ENCODE measurements at regions not wholly inside any gene's neighbourhood (a gene's known extent, or its start where the extent isn't known, plus 50 kb on each side); places are given as distances from the start of the nearest gene placed in this dataset.

DNA sequence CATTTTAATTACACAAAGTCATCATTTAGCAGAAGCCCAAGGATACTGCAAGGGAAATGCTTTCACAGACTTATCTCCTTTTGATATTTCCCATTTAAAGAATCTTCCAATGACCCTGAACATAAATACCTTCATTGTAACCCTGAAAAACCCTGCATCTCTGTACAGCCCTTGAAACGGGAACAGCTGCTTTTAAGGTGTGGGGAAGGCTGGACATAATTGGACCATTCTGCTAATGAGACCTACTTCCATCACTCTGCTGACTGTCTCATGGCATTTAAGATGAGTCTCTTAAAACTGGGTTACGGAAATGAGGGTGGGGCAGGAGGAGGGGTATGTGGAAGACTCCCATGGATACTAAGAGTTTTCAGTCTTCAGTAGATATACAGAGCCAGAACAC lies 485.8 kb downstream of the BRINP1 start:
- Histone ChIP-seq H3K9ac (ENCODE audit: low read depth, low read length) (no peak overlapping the region), H3K4me1 (ENCODE audit: control insufficient read depth, insufficient read depth, low read length) (no peaks in the 10 kb centered on the region), H3K36me3 (ENCODE audit: control insufficient read depth, insufficient read depth, low read length) (no peaks in the 10 kb centered on the region), H3K9me3 (ENCODE audit: control insufficient read depth, insufficient read depth, low read length) (no peaks in the 10 kb centered on the region), H3K27me3 (ENCODE audit: control insufficient read depth, insufficient read depth, low read length) (no peaks in the 10 kb centered on the region), H3K4me3 (ENCODE audit: low read depth, low read length) (no peak overlapping the region), H3K27ac (ENCODE audit: low read depth, low read length) (no peak overlapping the region)

DNA sequence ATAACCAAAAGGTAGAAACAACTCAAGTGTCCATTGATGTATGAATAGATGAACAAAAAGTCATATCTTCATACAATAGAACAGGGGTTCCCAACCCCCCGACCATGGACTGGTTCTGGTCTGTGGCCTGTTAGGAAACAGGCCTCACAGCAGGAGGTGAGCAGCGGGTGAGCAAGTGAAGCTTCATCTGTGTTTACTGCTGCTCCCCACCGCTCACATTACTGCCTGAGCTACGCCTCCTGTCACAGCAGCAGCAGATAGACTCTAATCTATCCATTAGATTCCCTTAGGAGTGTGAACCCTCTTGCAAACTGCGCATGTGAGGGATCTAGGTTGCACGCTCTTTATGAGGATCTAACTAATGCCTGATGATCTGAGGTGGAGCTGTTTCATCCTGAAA lies 478.0 kb downstream of the BRINP1 start:
- Histone ChIP-seq H3K4me1 (ENCODE audit: control insufficient read depth, insufficient read depth, low read length) (peaks cover 7% of the 10 kb centered on the region; the same call in 1 of the 2 replicates), H3K9ac (ENCODE audit: low read depth, low read length) (no peak overlapping the region), H3K36me3 (ENCODE audit: control insufficient read depth, insufficient read depth, low read length) (no peaks in the 10 kb centered on the region), H3K27me3 (ENCODE audit: control insufficient read depth, insufficient read depth, low read length) (no peaks in the 10 kb centered on the region), H3K9me3 (ENCODE audit: control insufficient read depth, insufficient read depth, low read length) (no peaks in the 10 kb centered on the region), H3K27ac (ENCODE audit: low read depth, low read length) (no peak overlapping the region), H3K4me3 (ENCODE audit: low read depth, low read length) (no peak overlapping the region)

DNA sequence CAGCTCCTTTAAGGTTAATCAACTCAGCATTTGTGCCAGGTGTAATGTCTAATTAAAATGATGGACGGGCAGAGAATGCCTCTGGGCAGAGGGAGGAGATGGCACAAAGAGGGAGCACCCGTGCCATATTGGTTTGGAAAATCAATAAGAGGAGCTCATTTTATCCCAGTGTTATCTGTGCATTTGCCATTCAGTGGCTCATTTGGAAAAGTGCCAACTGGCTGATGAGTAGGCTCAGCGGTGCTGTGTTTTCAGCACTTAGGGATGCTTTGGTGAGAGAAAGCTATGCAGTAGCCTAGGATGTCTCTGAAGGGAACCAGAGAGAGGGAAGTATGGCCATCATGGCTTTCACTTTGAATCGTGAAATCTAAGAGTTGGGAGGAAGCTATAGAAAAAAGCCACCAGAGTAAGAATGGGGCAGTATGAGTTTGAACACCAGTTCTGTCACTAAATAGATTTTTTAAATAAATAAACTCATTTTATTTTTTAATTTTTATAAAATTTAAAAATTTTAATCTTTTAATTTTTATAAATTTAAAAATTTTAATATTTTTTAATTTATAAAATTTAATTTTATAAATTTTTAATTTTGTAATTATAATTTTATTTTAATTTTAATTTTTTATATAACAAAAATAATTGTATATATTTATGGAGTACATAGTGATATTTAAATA lies 472.8 kb downstream of the BRINP1 start:
- Histone ChIP-seq H3K4me3 (ENCODE audit: low read depth, low read length) (no peak overlapping the region), H3K27me3 (ENCODE audit: control insufficient read depth, insufficient read depth, low read length) (no peaks in the 10 kb centered on the region), H3K36me3 (ENCODE audit: control insufficient read depth, insufficient read depth, low read length) (no peaks in the 10 kb centered on the region), H3K4me1 (ENCODE audit: control insufficient read depth, insufficient read depth, low read length) (peaks cover 2% of the 10 kb centered on the region; the same call in 1 of the 2 replicates), H3K9me3 (ENCODE audit: control insufficient read depth, insufficient read depth, low read length) (no peaks in the 10 kb centered on the region), H3K9ac (ENCODE audit: low read depth, low read length) (no peak overlapping the region), H3K27ac (ENCODE audit: low read depth, low read length) (no peak overlapping the region)

DNA sequence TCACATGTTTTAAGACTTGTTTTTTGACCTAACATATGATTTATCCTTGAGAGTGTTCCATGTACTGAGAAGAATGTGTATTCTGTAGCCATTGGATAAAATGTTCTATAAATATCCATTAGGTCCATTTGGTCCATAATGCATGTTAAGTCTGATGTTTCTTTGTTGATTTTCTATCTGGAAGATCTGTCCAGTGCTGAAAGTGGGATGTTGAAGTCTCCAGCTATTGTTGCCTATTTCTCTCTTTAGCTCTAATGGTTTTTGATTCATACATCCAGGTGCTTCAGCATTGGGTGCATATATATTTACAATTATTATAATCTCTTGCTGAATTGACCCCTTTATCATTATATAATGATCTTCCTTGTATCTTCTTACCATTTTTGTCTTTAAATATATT lies 451.1 kb downstream of the BRINP1 start:
- H3K27me3 ChIP-seq (ENCODE audit: control insufficient read depth, insufficient read depth, low read length) = no peaks in the 10 kb centered on the region
- H3K4me3 ChIP-seq (ENCODE audit: low read depth, low read length) = no peak overlapping the region
- H3K9me3 ChIP-seq (ENCODE audit: control insufficient read depth, insufficient read depth, low read length) = no peaks in the 10 kb centered on the region; the same call in 1 of the 2 replicates
- no peaks in the 10 kb centered on the region for H3K4me1 ChIP-seq (ENCODE audit: control insufficient read depth, insufficient read depth, low read length)
- H3K27ac ChIP-seq (ENCODE audit: low read depth, low read length) = no peak overlapping the region
- H3K36me3 ChIP-seq (ENCODE audit: control insufficient read depth, insufficient read depth, low read length) = no peaks in the 10 kb centered on the region
- no peak overlapping the region for H3K9ac ChIP-seq (ENCODE audit: low read depth, low read length)

DNA sequence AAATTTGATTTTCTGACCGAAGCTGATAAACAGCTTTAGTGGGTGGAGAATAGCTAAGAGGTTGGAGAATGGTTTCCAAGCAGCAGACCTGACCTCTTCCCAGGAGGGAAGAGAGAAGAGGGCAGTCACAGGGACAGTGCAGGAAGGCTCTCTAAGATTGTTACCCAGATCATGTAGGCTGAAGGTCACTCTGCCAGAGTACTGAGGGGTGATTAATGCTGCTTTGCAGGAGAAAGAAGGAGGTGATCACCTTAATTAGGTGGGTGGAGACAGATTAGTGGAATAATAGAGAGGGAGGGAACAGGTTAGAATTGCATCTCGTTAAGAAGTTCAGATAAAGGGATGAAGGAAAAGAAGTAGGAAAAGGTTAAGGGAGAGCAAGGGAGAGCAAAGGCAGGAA lies 440.5 kb downstream of the BRINP1 start:
- Histone ChIP-seq H3K27ac (ENCODE audit: low read depth, low read length) (no peak overlapping the region), H3K9me3 (ENCODE audit: control insufficient read depth, insufficient read depth, low read length) (no peaks in the 10 kb centered on the region), H3K27me3 (ENCODE audit: control insufficient read depth, insufficient read depth, low read length) (no peaks in the 10 kb centered on the region; the same call in 1 of the 2 replicates)

DNA sequence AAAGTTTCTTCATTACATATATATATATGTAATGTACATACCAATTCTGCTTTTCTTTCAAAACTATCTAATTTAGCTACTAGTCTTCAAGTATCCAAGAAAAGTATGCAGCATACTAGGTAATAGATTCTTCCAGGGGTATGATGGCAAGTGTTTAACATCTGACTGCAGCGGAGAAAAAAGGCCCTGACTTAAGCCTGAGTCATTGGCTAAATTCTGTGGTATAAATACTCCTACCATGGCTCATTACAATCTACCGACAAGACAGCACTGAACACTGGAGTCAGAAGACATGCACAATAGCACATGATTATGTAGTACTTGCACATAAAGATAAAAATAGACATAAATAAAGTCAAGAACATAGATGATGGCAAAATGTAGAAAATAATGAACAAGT lies 439.9 kb downstream of the BRINP1 start:
- Histone ChIP-seq H3K9me3 (ENCODE audit: control insufficient read depth, insufficient read depth, low read length) (no peaks in the 10 kb centered on the region), H3K27me3 (ENCODE audit: control insufficient read depth, insufficient read depth, low read length) (no peaks in the 10 kb centered on the region; the same call in 1 of the 2 replicates), H3K27ac (ENCODE audit: low read depth, low read length) (no peak overlapping the region), H3K9ac (ENCODE audit: low read depth, low read length) (no peak overlapping the region), H3K4me1 (ENCODE audit: control insufficient read depth, insufficient read depth, low read length) (peaks cover 10% of the 10 kb centered on the region), H3K4me3 (ENCODE audit: low read depth, low read length) (no peak overlapping the region), H3K36me3 (ENCODE audit: control insufficient read depth, insufficient read depth, low read length) (no peaks in the 10 kb centered on the region)

More for the DNA sequence above, 440.5 kb downstream of the BRINP1 start:
- H3K4me3 ChIP-seq (ENCODE audit: low read depth, low read length) = no peak overlapping the region
- peaks cover 10% of the 10 kb centered on the region for H3K4me1 ChIP-seq (ENCODE audit: control insufficient read depth, insufficient read depth, low read length)
- H3K9ac ChIP-seq (ENCODE audit: low read depth, low read length) = no peak overlapping the region
- H3K36me3 ChIP-seq (ENCODE audit: control insufficient read depth, insufficient read depth, low read length) = no peaks in the 10 kb centered on the region

DNA sequence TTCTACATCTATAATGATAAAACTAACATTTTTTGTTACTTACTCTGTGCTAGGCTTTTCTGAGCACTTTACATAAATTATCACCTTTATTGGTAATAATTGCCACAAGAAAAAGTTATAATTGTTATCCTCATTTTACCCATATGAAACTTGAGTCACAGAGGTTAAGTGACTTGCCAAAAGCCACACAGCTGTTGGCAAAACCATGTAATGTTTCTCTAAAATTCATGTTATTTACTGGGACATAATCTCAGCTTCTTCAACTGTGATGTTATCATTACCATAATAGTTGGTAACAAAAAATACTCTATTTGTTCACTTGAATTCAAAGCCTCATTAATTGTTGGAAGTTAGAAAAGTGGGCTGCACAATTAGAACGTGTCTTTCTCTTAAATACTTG lies 437.3 kb downstream of the BRINP1 start:
- H3K27me3 ChIP-seq (ENCODE audit: control insufficient read depth, insufficient read depth, low read length) = no peaks in the 10 kb centered on the region; the same call in 1 of the 2 replicates
- H3K9me3 ChIP-seq (ENCODE audit: control insufficient read depth, insufficient read depth, low read length) = no peaks in the 10 kb centered on the region
- H3K9ac ChIP-seq (ENCODE audit: low read depth, low read length) = no peak overlapping the region
- no peak overlapping the region for H3K27ac ChIP-seq (ENCODE audit: low read depth, low read length)
- H3K36me3 ChIP-seq (ENCODE audit: control insufficient read depth, insufficient read depth, low read length) = no peaks in the 10 kb centered on the region
- peaks cover 10% of the 10 kb centered on the region for H3K4me1 ChIP-seq (ENCODE audit: control insufficient read depth, insufficient read depth, low read length)
- H3K4me3 ChIP-seq (ENCODE audit: low read depth, low read length) = no peak overlapping the region

DNA sequence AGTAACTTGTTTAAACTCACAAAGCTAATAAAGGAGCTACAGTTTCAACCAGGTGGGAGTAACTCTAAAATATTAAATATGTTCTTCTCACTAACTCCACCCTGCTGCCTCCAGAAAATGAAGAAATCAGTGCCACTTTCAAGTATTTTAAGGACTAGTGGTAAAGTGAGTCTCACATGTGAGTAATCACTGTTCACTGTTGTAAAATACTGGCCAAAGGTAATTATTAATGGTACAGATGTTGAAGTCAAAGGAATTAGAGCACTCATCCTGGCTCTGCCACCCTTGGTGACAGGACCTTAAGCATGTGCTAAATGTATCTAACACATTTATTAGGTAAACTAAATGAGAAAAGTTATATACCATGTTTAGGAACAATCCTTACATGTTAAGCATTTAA lies 430.7 kb downstream of the BRINP1 start:
- H3K27me3 ChIP-seq (ENCODE audit: control insufficient read depth, insufficient read depth, low read length) = no peaks in the 10 kb centered on the region
- H3K36me3 ChIP-seq (ENCODE audit: control insufficient read depth, insufficient read depth, low read length) = no peaks in the 10 kb centered on the region
- no peak overlapping the region for H3K9ac ChIP-seq (ENCODE audit: low read depth, low read length)
- no peak overlapping the region for H3K27ac ChIP-seq (ENCODE audit: low read depth, low read length)
- no peaks in the 10 kb centered on the region for H3K9me3 ChIP-seq (ENCODE audit: control insufficient read depth, insufficient read depth, low read length)
- H3K4me3 ChIP-seq (ENCODE audit: low read depth, low read length) = no peak overlapping the region
- H3K4me1 ChIP-seq (ENCODE audit: control insufficient read depth, insufficient read depth, low read length) = peaks cover 2% of the 10 kb centered on the region; the same call in 1 of the 2 replicates

DNA sequence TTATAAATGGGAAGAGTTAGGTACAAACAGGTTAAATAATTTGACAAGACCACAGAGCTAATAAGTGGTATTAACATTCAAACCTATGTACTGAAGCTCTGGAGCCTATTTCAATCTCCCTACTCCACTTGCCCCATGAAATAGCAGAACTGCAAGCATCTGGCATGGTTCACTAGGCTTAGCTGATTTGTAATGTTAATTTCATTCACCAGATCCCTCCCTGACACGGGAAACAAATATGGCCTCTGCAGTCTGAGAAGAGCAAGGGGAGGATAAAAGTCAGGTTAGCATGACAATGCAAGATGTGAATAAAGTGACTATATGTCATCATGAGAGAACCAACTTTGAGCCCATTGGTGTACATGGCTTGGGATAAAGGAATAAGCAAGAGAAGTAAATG lies 428.8 kb downstream of the BRINP1 start:
- no peak overlapping the region for H3K4me3 ChIP-seq (ENCODE audit: low read depth, low read length)
- peaks cover 2% of the 10 kb centered on the region; the same call in 1 of the 2 replicates for H3K4me1 ChIP-seq (ENCODE audit: control insufficient read depth, insufficient read depth, low read length)
- H3K27ac ChIP-seq (ENCODE audit: low read depth, low read length) = no peak overlapping the region
- H3K9me3 ChIP-seq (ENCODE audit: control insufficient read depth, insufficient read depth, low read length) = no peaks in the 10 kb centered on the region
- no peak overlapping the region for H3K9ac ChIP-seq (ENCODE audit: low read depth, low read length)
- no peaks in the 10 kb centered on the region for H3K27me3 ChIP-seq (ENCODE audit: control insufficient read depth, insufficient read depth, low read length)
- H3K36me3 ChIP-seq (ENCODE audit: control insufficient read depth, insufficient read depth, low read length) = no peaks in the 10 kb centered on the region

DNA sequence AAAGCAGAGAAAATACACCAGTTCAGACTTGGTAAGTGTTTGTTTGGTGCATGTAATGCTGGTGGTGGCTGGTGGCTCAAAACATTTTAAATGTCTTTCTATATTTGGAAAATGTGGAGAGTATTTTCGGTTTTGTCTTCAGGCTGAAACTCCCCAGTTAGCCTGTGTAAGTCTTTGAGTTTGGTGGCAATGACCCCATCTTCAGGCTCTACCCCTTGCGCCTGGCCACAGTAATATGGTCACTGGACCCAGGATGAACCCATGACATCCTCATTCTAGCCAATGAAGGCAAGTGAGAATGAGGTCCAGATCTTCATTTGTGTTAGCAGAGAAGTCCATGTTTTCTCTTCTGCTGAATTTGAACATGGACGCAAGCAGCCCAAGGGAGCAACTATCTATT lies 422.6 kb downstream of the BRINP1 start:
- no peaks in the 10 kb centered on the region for H3K9me3 ChIP-seq (ENCODE audit: control insufficient read depth, insufficient read depth, low read length)
- no peak overlapping the region for H3K27ac ChIP-seq (ENCODE audit: low read depth, low read length)
- no peak overlapping the region for H3K4me3 ChIP-seq (ENCODE audit: low read depth, low read length)
- H3K9ac ChIP-seq (ENCODE audit: low read depth, low read length) = no peak overlapping the region
- H3K4me1 ChIP-seq (ENCODE audit: control insufficient read depth, insufficient read depth, low read length) = peaks cover 3% of the 10 kb centered on the region; the same call in 1 of the 2 replicates
- no peaks in the 10 kb centered on the region for H3K36me3 ChIP-seq (ENCODE audit: control insufficient read depth, insufficient read depth, low read length)
- H3K27me3 ChIP-seq (ENCODE audit: control insufficient read depth, insufficient read depth, low read length) = no peaks in the 10 kb centered on the region

DNA sequence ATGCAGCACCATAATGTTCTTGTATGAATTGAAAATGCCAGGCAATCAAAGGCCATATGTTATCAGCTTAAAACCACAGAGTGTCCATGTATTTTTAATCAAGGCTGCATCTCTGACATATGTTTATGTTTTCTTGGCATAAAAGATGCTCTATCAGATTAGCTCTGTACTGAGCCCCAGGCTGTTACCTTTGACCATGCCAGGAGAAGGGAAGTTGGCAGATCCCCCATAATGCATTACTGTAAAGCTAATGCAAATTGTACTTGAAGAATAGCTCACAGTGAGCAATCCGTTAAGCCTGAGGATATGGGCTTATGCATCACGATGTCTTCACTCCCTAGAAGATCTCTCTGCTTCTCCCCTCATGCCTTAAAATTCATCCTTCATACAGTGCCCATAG lies 414.4 kb downstream of the BRINP1 start:
- no peaks in the 10 kb centered on the region for H3K27me3 ChIP-seq (ENCODE audit: control insufficient read depth, insufficient read depth, low read length)
- H3K4me3 ChIP-seq (ENCODE audit: low read depth, low read length) = no peak overlapping the region
- H3K36me3 ChIP-seq (ENCODE audit: control insufficient read depth, insufficient read depth, low read length) = no peaks in the 10 kb centered on the region
- H3K9me3 ChIP-seq (ENCODE audit: control insufficient read depth, insufficient read depth, low read length) = no peaks in the 10 kb centered on the region
- H3K9ac ChIP-seq (ENCODE audit: low read depth, low read length) = no peak overlapping the region
- H3K4me1 ChIP-seq (ENCODE audit: control insufficient read depth, insufficient read depth, low read length) = no peaks in the 10 kb centered on the region
- no peak overlapping the region for H3K27ac ChIP-seq (ENCODE audit: low read depth, low read length)
